ENCODE measurements at regions not wholly inside any gene's neighbourhood (a gene's known extent, or its start where the extent isn't known, plus 50 kb on each side); places are given as distances from the start of the nearest gene placed in this dataset.

- H3K4me2 ChIP-seq (ENCODE audit: insufficient read depth, insufficient read length, low read length), result no peak overlapping the region
- Mint-ChIP-seq H3K4me1 (peaks cover 0 to 3% of the 10 kb centered on the region in 2 experiments; a peak in 1 of 4 replicates), H3K27me3 (ENCODE audit: low read depth) (no peaks in the 10 kb centered on the region), H3K36me3 (ENCODE audit: insufficient read depth in 1 of 3, low read depth in 3 of 3) (no peaks in the 10 kb centered on the region), H3K27ac (no peak overlapping the region), H3K9me3 (no peaks in the 10 kb centered on the region), H3K4me3 (no peak overlapping the region)
- no peak overlapping the region for H2BK15ac ChIP-seq (ENCODE audit: low read depth, low read length)
- no peak overlapping the region for H2BK5ac ChIP-seq (ENCODE audit: insufficient read length, low read length)
- H3K79me1 ChIP-seq (ENCODE audit: insufficient read depth, low read depth, low read length, poor library complexity, severe bottlenecking), result no peaks in the 10 kb centered on the region
- H2BK120ac ChIP-seq (ENCODE audit: low read depth, low read length, poor library complexity, severe bottlenecking), result no peak overlapping the region
- no peak overlapping the region for H3K56ac ChIP-seq (ENCODE audit: insufficient read length, low read depth, low read length)
- H2BK20ac ChIP-seq (ENCODE audit: low read depth, low read length, poor library complexity, severe bottlenecking), result no peak overlapping the region
- H4K5ac ChIP-seq (ENCODE audit: insufficient read length, low read depth, low read length), result no peak overlapping the region
- no peak overlapping the region for H4K8ac ChIP-seq (replicated peaks; ENCODE audit: insufficient read length, low read depth, low read length)
- no peak overlapping the region for H2BK12ac ChIP-seq (ENCODE audit: insufficient read length, low read depth, low read length)
- no peak overlapping the region for H3K18ac ChIP-seq (ENCODE audit: insufficient read length, low read depth, low read length)
- H3K27ac ChIP-seq (ENCODE audit: insufficient read length, low read depth, low read length), result no peak overlapping the region
- no peak overlapping the region for H3K23ac ChIP-seq (ENCODE audit: insufficient read length, low read depth, low read length)
- H3K27me3 ChIP-seq (ENCODE audit: insufficient read depth, low read length), result no peaks in the 10 kb centered on the region
- H4K91ac ChIP-seq (ENCODE audit: insufficient read length, low read depth, low read length), result no peak overlapping the region
- H4K20me1 ChIP-seq (ENCODE audit: control insufficient read depth, insufficient read depth, insufficient read length), result no peaks in the 10 kb centered on the region
- no peak overlapping the region for H2AFZ ChIP-seq (ENCODE audit: low read length)
- no peaks in the 10 kb centered on the region for H3K9me3 ChIP-seq (ENCODE audit: control insufficient read depth, low read depth, low read length)
- no peaks in the 10 kb centered on the region for H3K23me2 ChIP-seq (ENCODE audit: insufficient read length, low read depth, low read length, poor library complexity, severe bottlenecking)
- no peak for DNase-seq
- H3K9ac ChIP-seq (ENCODE audit: extremely low read depth, insufficient read length, low read length), result no peak overlapping the region
- no peak overlapping the region for H3K4ac ChIP-seq (ENCODE audit: low read depth, low read length)
- H3K14ac ChIP-seq (ENCODE audit: insufficient read depth, low read length), result 0 out of 2 replicates have a peak overlapping the region, but pooled peaks have one; percentile 36
- H3K4me1 ChIP-seq (ENCODE audit: insufficient read depth, low read length), result no peaks in the 10 kb centered on the region
- H3K79me2 ChIP-seq (ENCODE audit: insufficient read depth, low read length), result no peaks in the 10 kb centered on the region
- no peak for TF ChIP-seq CTCF (conservative IDR thresholded peaks at IDR 0.05)
- H2AK5ac ChIP-seq (ENCODE audit: insufficient read length, low read length), result no peak overlapping the region
- no peak overlapping the region for H3T11ph ChIP-seq (ENCODE audit: low read length)
These were observed 562.0 kb downstream of the ETNK1 start for GRCh38 chr12:23186950-23187349.
